ENCODE measurements at regions not wholly inside any gene's neighbourhood (a gene's known extent, or its start where the extent isn't known, plus 50 kb on each side); places are given as distances from the start of the nearest gene placed in this dataset.

DNA sequence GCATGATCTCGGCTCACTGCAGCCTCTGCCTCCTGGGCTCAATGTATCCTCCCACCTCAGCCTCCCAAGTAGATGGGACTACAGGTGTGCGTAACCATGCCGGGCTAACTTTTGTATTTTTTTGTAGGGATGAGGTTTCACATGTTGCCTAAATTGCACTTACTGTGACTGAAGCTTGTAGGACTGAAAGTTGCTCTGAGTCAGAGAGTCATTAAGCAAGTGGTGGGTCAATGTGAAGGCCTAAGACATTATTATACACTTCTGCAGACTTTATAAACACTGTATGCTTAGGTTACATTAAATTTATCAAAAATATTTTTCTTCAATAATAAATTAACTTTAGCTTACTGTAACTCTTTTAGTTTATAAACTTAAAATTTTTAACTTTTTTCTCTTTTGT, 170.2 kb downstream of the FAT4 start (continued):
- TF ChIP-seq, protein P1, sequence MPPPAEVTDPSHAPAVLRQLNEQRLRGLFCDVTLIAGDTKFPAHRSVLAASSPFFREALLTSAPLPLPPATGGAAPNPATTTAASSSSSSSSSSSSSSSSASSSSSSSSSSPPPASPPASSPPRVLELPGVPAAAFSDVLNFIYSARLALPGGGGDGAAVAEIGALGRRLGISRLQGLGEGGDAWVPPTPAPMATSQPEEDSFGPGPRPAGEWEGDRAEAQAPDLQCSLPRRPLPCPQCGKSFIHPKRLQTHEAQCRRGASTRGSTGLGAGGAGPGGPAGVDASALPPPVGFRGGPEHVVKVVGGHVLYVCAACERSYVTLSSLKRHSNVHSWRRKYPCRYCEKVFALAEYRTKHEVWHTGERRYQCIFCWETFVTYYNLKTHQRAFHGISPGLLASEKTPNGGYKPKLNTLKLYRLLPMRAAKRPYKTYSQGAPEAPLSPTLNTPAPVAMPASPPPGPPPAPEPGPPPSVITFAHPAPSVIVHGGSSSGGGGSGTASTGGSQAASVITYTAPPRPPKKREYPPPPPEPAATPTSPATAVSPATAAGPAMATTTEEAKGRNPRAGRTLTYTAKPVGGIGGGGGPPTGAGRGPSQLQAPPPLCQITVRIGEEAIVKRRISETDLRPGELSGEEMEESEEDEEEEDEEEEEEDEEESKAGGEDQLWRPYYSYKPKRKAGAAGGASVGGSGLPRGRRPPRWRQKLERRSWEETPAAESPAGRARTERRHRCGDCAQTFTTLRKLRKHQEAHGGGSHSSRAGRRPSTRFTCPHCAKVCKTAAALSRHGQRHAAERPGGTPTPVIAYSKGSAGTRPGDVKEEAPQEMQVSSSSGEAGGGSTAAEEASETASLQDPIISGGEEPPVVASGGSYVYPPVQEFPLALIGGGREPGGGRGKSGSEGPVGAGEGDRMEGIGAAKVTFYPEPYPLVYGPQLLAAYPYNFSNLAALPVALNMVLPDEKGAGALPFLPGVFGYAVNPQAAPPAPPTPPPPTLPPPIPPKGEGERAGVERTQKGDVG (CRISPR knock-in tag; IDR thresholded peaks at IDR 0.05), result no peak
- TF ChIP-seq ZBED1 (IDR thresholded peaks at IDR 0.05; ENCODE audit: borderline replicate concordance) (no peak), NR2C1 (IDR thresholded peaks at IDR 0.05) (no peak), CHD2 (IDR thresholded peaks at IDR 0.05; ENCODE audit: borderline replicate concordance, low read depth, low read length) (no peak), HDAC2 (IDR thresholded peaks at IDR 0.05) (no peak)

DNA sequence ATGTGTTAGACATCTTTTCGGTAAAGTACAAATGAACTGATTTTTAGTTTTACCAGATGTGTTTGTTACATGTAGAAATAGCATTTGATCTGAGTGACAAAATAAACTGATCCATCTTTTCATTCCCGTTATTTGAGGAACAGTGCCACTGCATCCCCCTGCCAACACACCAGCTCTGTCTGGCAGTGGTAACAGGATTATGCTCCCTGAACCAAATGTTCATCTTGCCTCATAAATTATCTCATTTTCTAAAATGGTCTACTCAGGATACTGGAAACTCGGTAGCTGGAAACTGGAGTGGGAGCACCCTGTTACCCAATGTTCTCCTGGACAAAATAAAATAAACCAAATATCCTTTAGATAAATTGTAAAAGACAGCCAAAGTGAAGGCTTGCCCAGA, 171.6 kb downstream of the FAT4 start:
- ChIA-PET CTCF (no interaction called here), SMC1A (ENCODE audit: uncharacterized antibody, unreplicated experiment) (no interaction called here), POLR2A (interaction anchor here (0.5 kb wide), 1 partner anchor 1797 kb away, joined by 8 read pairs; no protein-coding TSS in a partner anchor), RAD21 (ENCODE audit: unreplicated experiment) (no interaction called here)
- TF ChIP-seq NBN (IDR thresholded peaks at IDR 0.05) (no peak), LARP7 (IDR thresholded peaks at IDR 0.05) (no peak)
- 45% methylated on average over 3 of the region's 3 CpGs for WGBS (ENCODE audit: insufficient coverage, insufficient replicate concordance, low lambda C conversion rate, missing lambda C conversion rate)
- FAIRE-seq, result no peak
- Histone ChIP-seq H3K4me2 (ENCODE audit: control insufficient read depth, insufficient read depth) (no peak overlapping the region), H3K9ac (ENCODE audit: control insufficient read depth, insufficient read depth, low read length) (no peak overlapping the region), H2AFZ (ENCODE audit: control insufficient read depth, low read depth, low read length) (no peak overlapping the region), H3K9me3 (replicated peaks; ENCODE audit: control insufficient read depth, insufficient read depth, low read length) (no peaks in the 10 kb centered on the region), H3K4me3 (no peak overlapping the region), H3K36me3 (ENCODE audit: control insufficient read depth in 2 of 2, insufficient read depth in 2 of 2, low read length in 1 of 2) (no peaks in the 10 kb centered on the region), H3K27me3 (replicated peaks in 1 of 2; ENCODE audit: control insufficient read depth in 2 of 2, insufficient read depth in 2 of 2, low read length in 1 of 2) (no peaks in the 10 kb centered on the region), H3K27ac (ENCODE audit: control insufficient read depth, insufficient read depth) (no peak overlapping the region), H3K79me2 (ENCODE audit: control insufficient read depth, insufficient read depth, low read length) (no peaks in the 10 kb centered on the region), H3K4me1 (ENCODE audit: control insufficient read depth, insufficient read depth, low read length) (no peaks in the 10 kb centered on the region), H4K20me1 (ENCODE audit: control insufficient read depth, insufficient read depth) (no peaks in the 10 kb centered on the region)
- BruUV-seq (replicated peaks), result no TSS peak
- no peak for ATAC-seq
- intact Hi-C loops (cut with micrococcal nuclease; ENCODE audit: unreplicated experiment), result no loop called here
- DNase-seq (ENCODE audit: low read depth, low spot score), result no peak
- in situ Hi-C loops (cut with MboI), result no loop called here
